ENCODE measurements at regions not wholly inside any gene's neighbourhood (a gene's known extent, or its start where the extent isn't known, plus 50 kb on each side); places are given as distances from the start of the nearest gene placed in this dataset.
A peak's percentile ranks its signal among the peaks of the same experiment; 100 is the strongest.

DNA sequence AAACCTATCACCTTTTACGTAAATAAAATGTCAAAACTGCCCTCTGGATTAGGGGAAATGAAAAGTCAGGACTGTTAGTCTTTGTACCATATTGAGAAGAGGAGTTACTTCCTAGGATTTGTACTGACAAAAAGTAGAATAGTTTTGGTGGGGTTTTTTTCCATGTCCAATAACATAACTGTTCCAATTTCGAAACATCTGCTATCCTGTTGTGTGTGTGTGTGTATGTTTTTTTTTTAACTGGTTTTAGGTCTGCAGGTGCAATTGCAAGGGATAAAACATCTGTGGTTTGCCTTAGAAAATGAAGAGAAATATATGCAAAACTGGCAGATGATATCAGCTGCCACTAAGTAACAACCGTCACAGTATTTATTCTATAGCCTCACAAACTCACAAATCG is 506.8 kb downstream of the NFIB start (continued):
- TF ChIP-seq REST (IDR thresholded peaks at IDR 0.05; ENCODE audit: borderline replicate concordance in 1 of 2, low read depth in 1 of 2, low read length in 2 of 2) = no peak
- TF ChIP-seq CHD4 (IDR thresholded peaks at IDR 0.05; ENCODE audit: borderline replicate concordance, low read length) = no peak
- TF ChIP-seq, protein P1, sequence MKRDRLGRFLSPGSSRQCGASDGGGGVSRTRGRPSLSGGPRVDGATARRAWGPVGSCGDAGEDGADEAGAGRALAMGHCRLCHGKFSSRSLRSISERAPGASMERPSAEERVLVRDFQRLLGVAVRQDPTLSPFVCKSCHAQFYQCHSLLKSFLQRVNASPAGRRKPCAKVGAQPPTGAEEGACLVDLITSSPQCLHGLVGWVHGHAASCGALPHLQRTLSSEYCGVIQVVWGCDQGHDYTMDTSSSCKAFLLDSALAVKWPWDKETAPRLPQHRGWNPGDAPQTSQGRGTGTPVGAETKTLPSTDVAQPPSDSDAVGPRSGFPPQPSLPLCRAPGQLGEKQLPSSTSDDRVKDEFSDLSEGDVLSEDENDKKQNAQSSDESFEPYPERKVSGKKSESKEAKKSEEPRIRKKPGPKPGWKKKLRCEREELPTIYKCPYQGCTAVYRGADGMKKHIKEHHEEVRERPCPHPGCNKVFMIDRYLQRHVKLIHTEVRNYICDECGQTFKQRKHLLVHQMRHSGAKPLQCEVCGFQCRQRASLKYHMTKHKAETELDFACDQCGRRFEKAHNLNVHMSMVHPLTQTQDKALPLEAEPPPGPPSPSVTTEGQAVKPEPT (CRISPR knock-in tag; IDR thresholded peaks at IDR 0.05; ENCODE audit: low read depth) = no peak
- no peak for TF ChIP-seq ZBTB1 (CRISPR knock-in tag; IDR thresholded peaks at IDR 0.05; ENCODE audit: borderline replicate concordance)
- TF ChIP-seq ARNT (IDR thresholded peaks at IDR 0.05) = no peak
- TF ChIP-seq ZFP36 (IDR thresholded peaks at IDR 0.05; ENCODE audit: borderline replicate concordance, low read depth, low read length, partially characterized antibody) = no peak
- TF ChIP-seq SRSF9 (IDR thresholded peaks at IDR 0.05; ENCODE audit: borderline replicate concordance, insufficient read depth, low read depth, low read length, poor library complexity, severe bottlenecking) = no peak

GRCh38 chr9:13806714-13807113 is 507.2 kb downstream of the NFIB start:
- intact Hi-C loops (cut with micrococcal nuclease; ENCODE audit: unreplicated experiment) (no loop called here), in situ Hi-C loops (cut with HindIII; ENCODE audit: extremely low pct_ligation_motif_present, low pct_unique_long_range_greater_than_20kb) (loop anchor here (25.0 kb wide), 1 partner anchor 556 kb away; no protein-coding TSS in a partner anchor)
- no peaks in the 10 kb centered on the region for H4K20me1 ChIP-seq (ENCODE audit: insufficient read depth, low read length)
- DNase-seq (ENCODE audit: low spot score) = no peak
- TF ChIP-seq ZXDC (CRISPR knock-in tag; IDR thresholded peaks at IDR 0.05) (no peak), CEBPB (IDR thresholded peaks at IDR 0.05; ENCODE audit: borderline replicate concordance, low read depth, low read length) (peak; percentile 76)
- no peak for FAIRE-seq
- BruUV-seq (replicated peaks) = no TSS peak
- CTCF ChIA-PET (ENCODE audit: low intra/inter-chr PET ratio, low total read pairs) = no interaction called here
- no peak for ATAC-seq
- H3K4me3 ChIP-seq (replicated peaks in 1 of 3; ENCODE audit: insufficient read depth in 1 of 3, low read depth in 2 of 3, low read length in 3 of 3) = no peak overlapping the region
- no peaks in the 10 kb centered on the region for H3K36me3 ChIP-seq (replicated peaks in 1 of 2; ENCODE audit: control insufficient read depth in 1 of 2, insufficient read depth in 2 of 2, low read length in 2 of 2)
- H3K9me3 ChIP-seq (ENCODE audit: low read length) = no peaks in the 10 kb centered on the region
- POLR2A ChIA-PET = no interaction called here
- H3K9ac ChIP-seq (ENCODE audit: insufficient read depth, low read depth, low read length) = no peak overlapping the region
- H3K4me2 ChIP-seq (ENCODE audit: low read depth, low read length) = no peak overlapping the region
- WGBS (ENCODE audit: low lambda C conversion rate) = 0% methylated on average over 2 of the region's 2 CpGs
- H3K79me2 ChIP-seq (ENCODE audit: insufficient read depth, low read length) = no peaks in the 10 kb centered on the region
- no peak overlapping the region for H3K27ac ChIP-seq (ENCODE audit: extremely low read length, insufficient read depth, low read length)
- no peak overlapping the region for H2AFZ ChIP-seq (ENCODE audit: low read length)
- H3K27me3 ChIP-seq (ENCODE audit: control insufficient read depth in 1 of 2, insufficient read depth in 2 of 2, low read length in 2 of 2) = no peaks in the 10 kb centered on the region
- H3K4me1 ChIP-seq (ENCODE audit: insufficient read depth, low read length) = no peaks in the 10 kb centered on the region
